ENCODE measurements at regions not wholly inside any gene's neighbourhood (a gene's known extent, or its start where the extent isn't known, plus 50 kb on each side); places are given as distances from the start of the nearest gene placed in this dataset.
"Not testable (repeated sequence)": the region's sequence is repeated elsewhere in the genome, so short reads cannot be mapped to it uniquely, and the experiment has no call there.

- peak in 1 of 4 donors; percentile 9 for DNase-seq (ENCODE audit: low read depth in 4 of 4, low spot score in 3 of 4)
Observed at GRCh38 chrX:1767026-1767425, 152.2 kb downstream of the ASMT start.

- no peak for DNase-seq (ENCODE audit: low read depth in 4 of 4, low spot score in 3 of 4)
Observed at GRCh38 chrX:1778817-1779216, 164.0 kb downstream of the ASMT start.

- no peak for DNase-seq (ENCODE audit: low read depth in 4 of 4, low spot score in 3 of 4)
Observed at GRCh38 chrX:1779626-1780025, 164.8 kb downstream of the ASMT start.

- DNase-seq (ENCODE audit: low read depth in 4 of 4, low spot score in 3 of 4), result no peak
Observed at GRCh38 chrX:1781766-1782165, 166.9 kb downstream of the ASMT start.

- no peak for DNase-seq (ENCODE audit: low read depth in 4 of 4, low spot score in 3 of 4)
Observed at GRCh38 chrX:1784773-1785172, 169.9 kb downstream of the ASMT start.

DNA sequence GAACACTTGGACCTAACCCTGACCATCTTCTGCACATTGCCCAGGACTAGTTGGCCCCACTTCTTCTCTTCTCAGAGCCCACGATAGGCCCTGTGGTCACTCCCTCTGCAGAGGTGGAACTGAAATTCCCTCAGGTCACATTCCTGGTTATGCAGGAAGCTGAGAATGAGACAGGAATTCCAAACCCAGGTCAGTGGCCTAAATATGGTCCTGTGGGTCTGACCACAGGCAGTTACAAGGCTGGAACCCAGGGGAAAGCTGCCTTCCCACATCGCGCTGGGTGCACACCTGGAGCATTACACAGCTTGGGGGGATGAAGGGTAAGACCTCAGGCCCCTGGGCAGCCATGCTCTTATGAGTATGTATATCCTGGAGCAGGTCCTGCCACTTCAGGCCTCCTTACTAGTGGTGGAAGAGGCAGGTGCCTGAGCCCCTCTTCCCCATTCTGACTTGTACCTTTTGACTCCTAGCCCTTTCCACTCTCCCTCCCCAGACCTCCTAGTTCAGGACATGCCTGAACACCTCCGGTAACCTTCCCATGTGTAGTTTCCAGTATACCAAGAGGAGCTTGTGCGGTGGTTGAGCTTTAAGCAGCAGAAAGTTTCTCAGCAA, 173.5 kb downstream of the ASMT start:
- no peak for DNase-seq (ENCODE audit: low read depth in 4 of 4, low spot score in 3 of 4)

GRCh38 chrX:1792636-1793035, 177.8 kb downstream of the ASMT start:
- no peak for DNase-seq (ENCODE audit: low read depth in 4 of 4, low spot score in 3 of 4)

DNA sequence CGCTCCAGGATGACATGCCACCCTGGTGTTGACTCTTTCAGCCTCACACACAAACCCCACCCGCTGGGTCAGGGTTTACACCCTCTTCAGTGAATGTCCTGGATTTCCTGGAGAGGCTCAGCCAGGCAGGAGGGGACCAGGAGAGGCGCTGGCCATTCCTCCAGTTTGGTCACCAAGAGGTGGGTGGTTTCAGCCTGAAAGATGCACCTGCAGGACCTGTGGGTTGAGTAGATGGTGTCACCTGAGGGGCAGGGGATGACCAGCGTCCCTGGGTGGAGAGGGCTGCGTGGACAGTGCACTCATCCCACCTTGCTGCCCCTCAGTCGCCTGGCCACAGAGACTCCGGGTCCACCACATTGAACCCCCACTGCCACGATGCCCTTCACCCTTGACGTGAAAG, 179.7 kb downstream of the ASMT start:
- no peak for DNase-seq (ENCODE audit: low read depth in 4 of 4, low spot score in 3 of 4)

- no peak for DNase-seq (ENCODE audit: low read depth in 4 of 4, low spot score in 3 of 4)
Observed at GRCh38 chrX:1802912-1803311, 188.1 kb downstream of the ASMT start.

DNA sequence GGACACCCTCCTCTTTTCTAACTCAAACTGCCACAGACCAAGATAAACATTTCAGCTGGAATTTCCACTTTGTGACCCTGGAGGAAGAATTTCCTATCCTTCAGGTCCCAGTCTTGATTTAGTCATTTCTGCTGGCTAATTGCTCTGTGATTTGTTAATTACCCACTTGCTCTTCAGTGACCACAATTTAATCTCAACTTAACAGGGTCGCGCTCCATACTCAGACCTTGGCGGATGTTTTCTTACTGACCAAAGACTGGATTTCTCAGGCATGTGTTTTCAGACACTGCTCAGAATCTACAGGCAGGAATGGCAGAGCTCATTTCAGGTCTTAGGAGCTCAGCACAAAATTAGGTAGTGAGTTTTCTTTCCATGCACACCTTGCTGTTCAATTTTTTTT, 188.9 kb downstream of the ASMT start:
- DNase-seq (ENCODE audit: low read depth in 4 of 4, low spot score in 3 of 4), result no peak

DNA sequence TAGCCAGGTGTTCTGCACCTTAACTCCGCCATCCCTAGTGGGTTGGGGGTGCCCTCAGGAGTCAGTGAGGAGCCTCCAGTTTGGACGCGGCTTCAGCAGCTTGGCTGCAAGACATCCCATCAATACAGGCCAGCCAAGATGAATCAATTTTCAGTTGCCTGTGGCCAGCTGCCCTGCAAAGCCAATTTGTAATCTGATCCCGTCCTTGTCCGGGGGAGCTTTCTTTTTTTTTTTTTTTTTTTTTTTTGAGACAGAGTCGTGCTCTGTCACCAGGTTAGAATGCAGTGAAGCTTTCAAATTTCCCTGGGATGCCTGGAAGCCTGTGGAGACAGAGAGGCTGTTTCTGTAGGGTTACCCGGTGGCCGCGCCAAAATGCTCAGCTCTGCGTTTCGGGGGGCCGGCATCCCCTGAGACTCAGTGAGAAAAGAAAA, 192.5 kb downstream of the ASMT start:
- DNase-seq (ENCODE audit: low read depth in 4 of 4, low spot score in 3 of 4), result no peak

- DNase-seq (ENCODE audit: low read depth in 4 of 4, low spot score in 3 of 4), result no peak
Observed at GRCh38 chrX:1809581-1809980, 194.7 kb downstream of the ASMT start.

GRCh38 chrX:1813809-1814208, 198.9 kb downstream of the ASMT start:
- no peak for DNase-seq (ENCODE audit: low read depth in 4 of 4, low spot score in 3 of 4)

DNA sequence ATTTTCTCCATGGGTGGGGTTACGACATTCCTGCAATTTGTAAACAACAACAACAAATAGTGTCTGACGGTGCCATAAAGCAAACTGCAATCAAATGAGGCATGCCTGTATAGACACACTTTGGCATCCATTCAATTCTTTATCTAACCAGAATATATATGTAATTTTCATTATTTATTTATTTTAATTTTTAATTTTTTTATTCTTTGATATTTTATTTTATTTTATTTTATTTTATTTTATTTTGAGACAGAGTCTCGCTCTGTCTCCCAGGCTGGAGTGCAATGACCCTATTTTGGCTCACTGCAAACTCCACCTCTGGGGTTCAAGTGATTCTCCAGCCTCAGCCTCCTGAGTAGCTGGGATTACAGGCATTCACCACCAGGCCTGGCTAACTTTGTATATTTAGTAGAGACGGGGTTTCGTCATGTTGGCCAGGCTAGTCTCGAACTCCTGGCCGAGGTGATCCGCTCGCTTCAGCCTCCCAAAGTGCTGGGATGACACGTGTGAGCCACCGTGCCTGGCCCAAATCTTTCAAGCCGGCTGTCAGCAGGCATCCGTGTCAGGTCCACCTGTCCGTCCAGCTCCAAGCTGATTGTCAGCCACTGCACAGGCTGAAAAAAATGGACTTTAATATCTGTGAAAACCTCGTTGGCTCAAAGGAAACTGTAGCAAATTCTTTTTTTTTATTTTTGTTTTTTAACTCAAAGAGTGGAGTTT, 200.8 kb downstream of the ASMT start:
- DNase-seq (ENCODE audit: low read depth in 4 of 4, low spot score in 3 of 4), result no peak

GRCh38 chrX:1816387-1816982, 201.6 kb downstream of the ASMT start:
- not testable (repeated sequence) for DNase-seq (ENCODE audit: low read depth in 4 of 4, low spot score in 3 of 4)

DNA sequence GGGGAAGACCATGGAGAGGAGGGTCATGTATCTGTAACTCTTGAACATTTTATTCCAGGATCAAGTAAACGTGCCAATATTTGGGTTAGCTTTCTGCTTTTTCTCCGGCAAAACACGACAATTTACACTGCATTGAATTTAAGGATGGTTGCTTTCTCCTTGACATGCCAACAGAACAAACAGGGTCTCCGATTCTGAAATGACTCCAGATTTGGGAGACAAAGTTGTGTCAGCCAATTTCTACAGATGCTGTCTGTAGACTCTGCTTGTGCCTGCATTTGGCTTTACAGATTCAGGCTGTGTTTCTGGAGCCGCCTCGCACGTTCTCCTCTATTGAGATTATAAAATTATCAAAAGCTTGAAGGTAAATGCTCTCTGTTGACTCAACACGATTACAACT, 207.0 kb downstream of the ASMT start:
- no peak for DNase-seq (ENCODE audit: low read depth in 4 of 4, low spot score in 3 of 4)

DNA sequence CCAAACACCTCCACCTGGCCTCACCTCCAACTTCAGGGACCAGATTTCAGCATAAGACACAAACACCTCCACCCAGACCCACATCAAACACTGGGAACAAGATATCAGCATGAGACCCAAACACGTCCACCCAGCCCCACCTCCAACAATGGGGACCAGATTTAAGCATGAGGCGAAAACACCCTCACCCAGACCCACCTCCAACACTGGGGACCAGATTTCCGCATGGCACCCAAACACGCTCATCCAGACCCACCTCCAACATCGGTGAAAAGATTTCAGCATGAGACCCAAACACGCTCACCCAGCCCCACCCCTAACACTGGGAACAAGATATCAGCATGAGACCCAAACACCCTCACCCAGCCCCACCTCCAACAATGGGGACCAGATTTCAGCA, 210.0 kb downstream of the ASMT start:
- DNase-seq (ENCODE audit: low read depth in 4 of 4, low spot score in 3 of 4), result no peak

GRCh38 chrX:1833656-1834360, 218.9 kb downstream of the ASMT start:
- no peak for DNase-seq (ENCODE audit: low read depth in 4 of 4, low spot score in 3 of 4)

DNA sequence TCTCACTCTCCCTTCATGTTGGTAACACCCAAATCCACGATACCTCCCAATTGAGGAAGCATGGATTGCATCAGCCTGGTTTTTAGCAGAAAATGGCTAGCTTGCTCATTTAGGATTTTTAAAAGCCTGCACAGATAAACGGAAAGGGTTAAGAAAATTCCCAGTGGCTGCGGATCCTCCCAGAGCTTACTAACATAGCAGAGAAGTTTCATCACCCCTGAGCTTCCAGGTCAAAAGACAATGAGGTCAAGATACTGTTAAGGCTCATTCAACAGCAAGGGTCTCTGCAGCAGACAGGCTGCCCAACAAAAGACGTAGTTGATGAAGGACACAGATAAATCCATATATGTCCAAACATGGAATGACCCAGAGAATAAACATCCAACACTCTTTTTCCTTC, 220.2 kb downstream of the ASMT start:
- no peak for DNase-seq (ENCODE audit: low read depth in 4 of 4, low spot score in 3 of 4)

DNA sequence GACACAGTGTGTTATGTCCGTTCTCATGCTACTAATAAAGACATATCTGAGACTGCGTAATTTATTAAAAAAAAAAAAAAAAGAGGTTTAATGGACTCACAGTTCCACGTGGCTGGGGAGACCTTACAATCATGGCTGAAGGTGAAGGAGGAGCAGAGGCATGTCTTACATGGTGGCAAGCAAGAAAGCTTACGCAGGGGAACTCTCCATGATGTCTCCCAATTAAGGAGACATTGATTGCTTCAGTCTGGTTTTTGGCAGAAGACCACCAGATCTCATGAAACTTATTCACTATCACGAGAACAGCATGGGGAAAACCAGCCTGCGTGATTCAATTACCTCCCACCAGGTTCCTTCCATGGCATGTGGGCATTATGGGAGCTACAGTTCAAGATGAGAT, 221.8 kb downstream of the ASMT start:
- no peak for DNase-seq (ENCODE audit: low read depth in 4 of 4, low spot score in 3 of 4)

GRCh38 chrX:1841746-1842145, 226.9 kb downstream of the ASMT start:
- DNase-seq (ENCODE audit: low read depth in 4 of 4, low spot score in 3 of 4), result no peak

- not testable (repeated sequence) for DNase-seq (ENCODE audit: low read depth in 4 of 4, low spot score in 3 of 4)
Observed at GRCh38 chrX:1847000-1847399, 232.1 kb downstream of the ASMT start.

Data from left renal pelvis (tissue), 4 donors.